HG02938 (cell line): ENCODE measurements at regions not wholly inside any gene's neighbourhood (a gene's known extent, or its start where the extent isn't known, plus 50 kb on each side); places are given as distances from the start of the nearest gene placed in this dataset.
"Not testable (repeated sequence)": the region's sequence is repeated elsewhere in the genome, so short reads cannot be mapped to it uniquely, and the experiment has no call there.

Experiments used
- ATAC-seq: cut with Tn5 transposase; IDR thresholded peaks from one replicate; pipeline ENCODE4 v1.9.1; 2021; ENCODE audit warnings: mild to moderate bottlenecking, moderate library complexity; ENCODE audit not compliant: unreplicated experiment

DNA sequence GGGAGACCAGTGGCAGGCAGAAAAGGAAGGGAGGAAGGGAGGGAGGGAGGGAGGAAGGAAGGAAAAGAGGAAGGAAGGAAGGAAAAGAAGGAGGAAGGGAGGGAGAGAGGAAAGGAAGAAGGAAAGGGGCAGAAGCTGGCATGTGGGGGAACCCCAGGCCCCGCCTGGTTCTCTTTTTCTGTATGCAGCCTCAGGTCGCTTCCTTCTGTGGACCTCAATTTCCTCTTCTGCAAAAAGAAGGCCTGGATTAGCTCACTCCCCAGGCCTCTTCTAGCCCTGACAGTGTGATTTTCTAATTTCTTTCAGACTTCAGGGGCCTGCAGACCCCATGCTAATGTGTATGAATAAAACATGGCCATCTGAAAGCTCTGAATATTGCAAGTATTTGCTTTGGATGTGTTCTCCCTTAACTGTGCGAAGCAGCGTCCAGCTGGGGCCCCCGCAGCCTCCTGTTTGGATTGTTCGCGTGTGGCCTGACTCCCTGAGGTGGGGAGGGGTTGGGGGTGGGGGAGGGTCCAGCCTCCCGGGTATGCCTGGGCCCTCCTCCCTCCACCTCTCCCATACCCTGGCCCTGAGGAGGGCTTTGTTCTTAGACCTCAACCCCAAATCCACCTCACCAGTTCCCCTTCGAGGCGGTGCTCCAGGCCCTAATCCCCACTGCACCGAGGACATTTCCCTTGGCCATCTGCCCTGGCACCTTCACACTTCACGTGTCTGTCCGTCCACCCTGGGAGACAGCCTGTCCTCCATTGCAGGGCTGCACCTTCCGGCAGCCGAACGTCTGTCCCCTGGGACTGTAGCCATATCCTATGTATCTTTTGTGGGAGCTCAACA lies 199.9 kb upstream of the ATP6AP2 start:
- no peak for ATAC-seq

GRCh38 chrX:40377684-40378083 lies 203.1 kb upstream of the ATP6AP2 start:
- ATAC-seq, result no peak

- no peak for ATAC-seq
Observed at GRCh38 chrX:40374486-40374885, 206.3 kb upstream of the ATP6AP2 start.

DNA sequence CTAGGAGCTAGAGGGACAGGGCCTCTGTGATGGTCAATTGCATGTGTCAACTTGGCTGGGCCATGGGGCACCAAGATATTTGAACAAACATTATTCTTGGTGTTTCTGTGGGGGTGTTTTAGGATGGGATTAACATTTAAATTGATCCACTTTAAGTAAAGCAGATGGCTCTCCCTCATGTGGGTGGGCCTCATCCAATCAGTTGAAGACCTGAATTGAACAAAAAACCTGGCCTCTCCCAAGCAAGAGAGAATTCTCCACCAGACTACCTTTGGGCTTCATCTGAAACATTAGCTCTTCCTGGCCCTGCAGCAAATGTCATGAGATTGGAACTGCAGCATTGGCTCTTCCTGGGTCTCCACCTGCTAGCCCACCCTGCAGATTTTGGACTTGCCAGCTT lies 207.1 kb upstream of the ATP6AP2 start:
- ATAC-seq, result no peak

DNA sequence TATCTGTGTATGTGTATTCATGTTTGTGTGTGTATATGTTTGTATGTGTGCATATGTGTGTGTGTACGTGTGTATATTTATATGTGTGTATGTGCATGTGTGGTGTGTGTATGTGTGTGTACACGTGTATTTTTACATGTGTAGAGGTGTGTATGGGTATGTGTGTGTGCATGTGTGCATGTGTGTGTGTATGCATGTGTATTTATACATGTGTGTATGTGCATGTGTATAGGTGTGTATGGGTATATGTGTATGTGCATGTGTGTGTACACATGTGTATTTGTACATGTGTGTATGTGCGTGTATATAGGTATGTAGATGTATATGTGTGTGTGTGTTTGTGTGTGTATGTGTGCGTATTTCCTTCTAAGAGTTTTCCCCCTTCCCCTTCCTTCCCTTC lies 207.7 kb upstream of the ATP6AP2 start:
- ATAC-seq, result no peak

GRCh38 chrX:40371376-40371775 lies 209.4 kb upstream of the ATP6AP2 start:
- ATAC-seq, result no peak

DNA sequence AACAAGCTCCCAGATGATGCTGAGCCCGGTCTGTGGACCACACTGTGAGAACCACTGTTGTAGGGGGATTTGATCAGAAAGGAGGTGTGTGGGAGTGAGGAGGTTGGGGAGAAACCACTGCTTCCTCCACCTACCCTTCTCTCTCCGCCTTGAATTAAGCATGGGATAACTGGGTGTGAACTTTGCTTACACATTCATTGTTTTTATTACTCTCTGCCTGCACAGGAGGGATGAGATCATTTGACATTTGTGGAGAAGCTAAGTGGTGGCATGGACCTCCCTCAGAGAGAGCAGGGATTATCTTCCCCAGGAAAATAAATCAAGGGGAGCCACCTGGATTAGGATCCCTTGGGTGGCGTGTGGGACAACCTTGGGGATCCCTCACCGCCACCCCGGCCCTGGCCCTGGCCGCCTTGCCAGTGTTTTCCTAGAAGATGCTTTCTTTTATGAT lies 212.1 kb upstream of the ATP6AP2 start:
- no peak for ATAC-seq

GRCh38 chrX:40366661-40367060 lies 214.1 kb upstream of the ATP6AP2 start:
- no peak for ATAC-seq

DNA sequence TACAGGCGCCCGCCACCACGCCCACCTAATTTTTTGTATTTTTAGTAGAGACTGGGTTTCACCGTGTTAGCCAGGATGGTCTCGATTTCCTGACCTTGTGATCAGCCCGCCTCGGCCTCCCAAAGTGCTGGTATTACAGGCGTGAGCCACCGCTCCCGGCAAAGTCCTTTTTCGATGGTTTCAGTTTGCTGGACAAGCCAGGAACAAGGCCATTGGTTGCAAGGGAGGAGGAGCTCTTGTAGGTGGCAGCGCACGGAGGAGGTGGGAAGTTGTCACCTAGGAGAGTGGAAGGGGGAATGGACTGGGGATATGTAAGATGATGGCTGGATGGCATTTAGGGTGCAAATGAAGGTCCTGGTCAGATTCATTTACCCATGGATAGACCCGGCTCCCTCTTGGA lies 218.5 kb upstream of the ATP6AP2 start:
- ATAC-seq, result not testable (repeated sequence)

DNA sequence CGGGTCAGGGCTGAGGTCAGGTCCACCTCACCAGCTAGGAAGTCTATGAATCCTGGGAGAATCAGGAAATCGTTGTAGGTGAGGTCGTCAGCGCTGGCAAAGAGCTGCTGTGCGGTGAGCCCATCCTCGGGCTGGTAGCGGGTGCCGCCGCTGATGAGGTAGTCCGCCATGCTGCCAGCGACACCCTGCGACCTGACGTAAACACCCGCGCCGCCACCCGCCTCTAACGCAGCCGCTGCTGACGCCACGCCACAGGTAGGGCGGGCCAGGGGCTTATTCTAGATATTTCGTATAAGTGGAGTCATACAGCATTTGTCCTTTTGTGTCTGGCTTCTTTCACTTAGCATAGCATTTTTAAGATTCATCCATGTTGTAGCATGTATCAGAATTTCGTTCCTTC lies 220.2 kb upstream of the ATP6AP2 start:
- ATAC-seq, result no peak

DNA sequence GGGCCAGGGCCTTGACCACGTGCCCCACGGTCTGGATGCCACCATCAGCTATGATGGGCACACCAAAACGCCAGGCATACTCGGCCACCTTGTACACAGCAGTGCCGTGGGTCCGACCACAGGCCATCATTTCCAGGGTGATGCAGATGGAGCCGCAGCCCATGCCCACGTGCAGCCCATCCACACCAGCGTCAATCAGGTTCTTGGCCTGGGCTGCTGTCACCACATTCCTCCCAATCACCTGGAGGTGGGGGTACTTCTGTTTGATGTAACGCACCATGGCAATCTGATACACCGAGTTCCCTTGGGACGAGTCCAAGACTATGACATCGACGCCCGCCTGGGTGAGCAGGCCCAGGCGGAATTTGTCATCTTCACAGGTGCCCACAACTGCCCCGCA lies 221.2 kb upstream of the ATP6AP2 start:
- ATAC-seq, result no peak

DNA sequence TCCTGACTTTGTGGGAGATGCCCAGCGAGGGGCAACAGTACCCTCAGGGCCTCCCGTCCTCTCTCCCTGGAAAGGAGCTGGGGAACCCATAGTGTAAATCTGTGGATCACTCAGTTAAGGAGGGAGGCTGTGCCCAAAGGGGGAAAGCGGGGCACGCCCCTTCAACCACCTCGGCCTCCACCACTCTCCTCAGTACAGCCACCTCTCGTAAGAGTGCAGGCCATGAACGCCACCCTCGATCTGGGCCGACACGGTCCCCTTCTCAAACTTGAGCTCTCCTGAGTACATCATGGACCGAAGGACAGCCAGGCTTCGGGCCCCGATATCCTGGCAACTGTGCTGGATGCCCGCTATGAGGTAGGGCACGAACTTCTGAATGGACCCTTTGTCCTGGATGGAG lies 221.8 kb upstream of the ATP6AP2 start:
- no peak for ATAC-seq

- no peak for ATAC-seq
Observed at GRCh38 chrX:40349251-40349650, 231.5 kb upstream of the ATP6AP2 start.

GRCh38 chrX:40346379-40346778 lies 234.4 kb upstream of the ATP6AP2 start:
- no peak for ATAC-seq

DNA sequence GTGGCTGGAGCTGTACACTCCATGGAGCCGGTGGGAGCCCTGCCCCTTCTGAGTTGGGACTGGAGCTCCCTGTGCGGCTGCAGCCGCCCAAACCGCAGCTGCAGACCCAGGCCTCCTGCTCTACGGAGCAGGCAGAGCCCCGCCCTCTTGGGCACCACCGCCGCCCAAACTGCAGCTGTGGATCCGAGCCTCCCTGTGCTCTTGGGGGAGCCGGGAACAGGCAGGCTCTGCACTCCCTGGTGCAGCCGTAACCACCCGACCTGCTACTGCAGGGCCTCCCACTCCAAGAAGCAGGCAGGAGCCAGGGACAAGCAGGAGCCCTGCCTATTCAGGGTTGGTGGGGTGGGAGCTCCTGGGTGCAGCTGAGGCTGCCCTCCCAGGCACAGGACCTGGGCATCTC lies 237.5 kb upstream of the ATP6AP2 start:
- no peak for ATAC-seq

DNA sequence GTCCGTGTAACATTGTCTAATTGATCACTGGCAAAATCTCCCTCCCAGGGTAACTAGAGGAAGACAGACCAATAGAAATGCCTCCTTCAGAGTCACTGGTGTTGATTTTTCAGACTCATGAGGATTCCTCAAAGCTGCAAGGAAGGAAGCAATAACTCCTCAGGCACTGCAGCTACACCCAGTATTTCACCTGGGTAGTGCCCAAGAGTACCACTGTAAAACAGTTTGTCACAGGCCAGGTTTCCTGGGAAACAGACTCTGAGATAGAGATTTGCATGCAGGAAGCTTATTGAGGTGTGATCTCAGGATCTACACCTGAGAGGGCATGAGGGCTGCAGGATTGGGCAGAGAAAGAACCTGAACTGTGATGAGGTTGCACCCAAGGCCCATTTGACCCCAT lies 240.7 kb upstream of the ATP6AP2 start:
- no peak for ATAC-seq

DNA sequence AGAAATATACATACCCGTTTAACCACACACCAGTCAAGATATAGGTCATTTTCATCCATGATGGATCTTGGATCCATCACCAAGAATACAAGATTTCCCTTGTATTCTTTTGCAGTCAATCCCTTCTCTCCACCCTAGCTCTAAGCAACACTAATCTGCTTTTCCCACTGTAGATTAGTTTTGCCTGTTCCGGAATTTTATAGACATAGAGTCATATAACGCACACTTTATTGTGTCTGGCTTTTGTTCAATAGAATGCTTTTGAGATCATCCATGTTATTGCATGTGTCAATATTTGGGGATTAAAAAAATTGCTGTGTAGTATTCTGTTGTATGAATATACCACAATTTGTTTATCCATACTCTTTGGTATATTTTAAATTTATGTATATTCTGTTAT lies 235.6 kb upstream of the BCOR start:
- ATAC-seq, result no peak

- no peak for ATAC-seq
Observed at GRCh38 chrX:40331762-40332161, 234.0 kb upstream of the BCOR start.

DNA sequence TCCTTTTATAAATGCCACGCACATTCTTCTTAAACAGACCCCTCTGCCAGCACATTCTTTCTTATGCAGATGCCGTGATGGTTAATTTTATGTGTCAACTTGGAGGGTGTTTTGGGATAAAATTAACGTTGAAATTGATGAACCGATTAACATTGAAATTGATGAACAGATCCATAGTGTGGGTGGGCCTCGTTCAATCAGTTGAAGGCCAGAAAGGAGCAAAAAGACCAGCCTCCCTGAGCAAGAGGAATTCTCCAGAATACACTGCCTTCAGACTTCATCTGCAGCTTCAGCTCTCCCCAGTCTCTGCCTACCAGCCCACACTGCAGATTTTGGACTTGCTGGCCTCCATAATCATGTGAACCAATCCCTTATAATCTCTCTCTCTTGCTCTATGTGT lies 233.6 kb upstream of the BCOR start:
- no peak for ATAC-seq

GRCh38 chrX:40329616-40330015 lies 231.9 kb upstream of the BCOR start:
- no peak for ATAC-seq

DNA sequence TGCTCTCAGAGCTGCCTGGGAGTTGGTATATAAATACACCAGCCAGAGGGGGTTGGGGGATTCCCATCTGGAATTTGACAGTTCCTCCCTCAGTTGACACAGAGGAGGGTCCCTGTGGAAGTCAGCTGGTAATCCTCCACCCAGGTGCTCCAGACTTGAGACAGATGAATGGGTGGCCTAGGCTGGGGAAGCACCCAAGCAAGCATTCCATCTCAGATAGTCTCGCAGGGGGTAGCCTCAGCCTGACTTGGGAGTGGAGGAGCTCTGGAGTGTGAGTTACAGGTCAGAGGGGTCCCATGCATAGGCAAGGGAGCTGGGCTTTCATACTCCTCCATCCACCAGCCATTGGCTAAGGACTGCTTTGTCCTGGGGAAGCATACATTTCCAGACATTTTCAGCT lies 229.3 kb upstream of the BCOR start:
- ATAC-seq, result no peak

- ATAC-seq, result no peak
Observed at GRCh38 chrX:40326186-40326965, 228.6 kb upstream of the BCOR start.
